Neural cell (in vitro differentiated cells): ENCODE measurements at regions not wholly inside any gene's neighbourhood (a gene's known extent, or its start where the extent isn't known, plus 50 kb on each side); places are given as distances from the start of the nearest gene placed in this dataset.

Source experiments
- H2AFZ ChIP-seq: fragments of 200-600, 300-800 bp; sonication (generic), shearing (Covaris generic); 2 replicates; pipeline ENCODE4 v1.6.0; 2014; ENCODE audit warnings: low read depth, mild to moderate bottlenecking, antibody characterized with exemption, low read length, moderate library complexity
- H3F3A ChIP-seq: fragments of 200-600 bp; shearing (Covaris generic); 2 replicates; pipeline ENCODE4 v1.6.1; 2016; ENCODE audit warnings: mild to moderate bottlenecking, moderate library complexity, mixed read lengths, antibody characterized with exemption, low read length; ENCODE audit not compliant: insufficient read depth, poor library complexity, severe bottlenecking
- H3K27ac ChIP-seq: fragments of 200-600, 300-800 bp; sonication (generic), shearing (Covaris generic); 2 replicates; pipeline ENCODE4 v1.5.1; 2014; ENCODE audit warnings: mild to moderate bottlenecking, low read length, moderate library complexity
- H3K27me3 ChIP-seq: fragments of 300-800, 200-600 bp; sonication (generic), shearing (Covaris generic); 2 replicates; pipeline ENCODE4 v1.6.0; 2014; ENCODE audit warnings: mild to moderate bottlenecking, low read depth, low read length, moderate library complexity; ENCODE audit not compliant: insufficient read depth
- H3K36me3 ChIP-seq: fragments of 300-800, 200-600 bp; sonication (generic), shearing (Covaris generic); 2 replicates; pipeline ENCODE4 v1.5.1; 2014; ENCODE audit warnings: mild to moderate bottlenecking, antibody characterized with exemption, low read length, moderate library complexity; ENCODE audit not compliant: insufficient read depth
- H3K4me2 ChIP-seq: fragments of 300-800, 200-600 bp; sonication (generic), shearing (Covaris generic); 2 replicates; pipeline ENCODE4 v1.6.0; 2014; ENCODE audit warnings: mild to moderate bottlenecking, low read length
- H3K4me3 ChIP-seq: fragments of 300-800, 200-600 bp; sonication (generic), shearing (Covaris generic); 2 replicates; pipeline ENCODE4 v1.5.1; 2014; ENCODE audit warnings: mild to moderate bottlenecking, low read length, moderate library complexity
- H3K79me2 ChIP-seq: fragments of 200-600 bp; shearing (Covaris generic); replicated peaks from 2 replicates; pipeline ENCODE4 v1.6.0; 2014; ENCODE audit warnings: mild to moderate bottlenecking, low read length, moderate library complexity; ENCODE audit not compliant: insufficient read depth
- H3K9ac ChIP-seq: fragments of 300-800, 200-600 bp; sonication (generic), shearing (Covaris generic); 2 replicates; pipeline ENCODE4 v1.6.1; 2016; ENCODE audit warnings: mild to moderate bottlenecking, low read length, mixed read lengths
- H3K9me2 ChIP-seq: fragments of 200-600 bp; shearing (Covaris generic); 2 replicates; pipeline ENCODE4 v1.6.1; 2016; ENCODE audit warnings: mild to moderate bottlenecking, low read length, mixed read lengths; ENCODE audit not compliant: insufficient read depth
- H3K9me3 ChIP-seq: fragments of 200-600, 300-800 bp; sonication (generic), shearing (Covaris generic); 2 replicates; pipeline ENCODE4 v1.6.1; 2016; ENCODE audit warnings: mild to moderate bottlenecking, mixed run types, low read length, moderate library complexity, mixed read lengths
- H4K20me1 ChIP-seq: fragments of 200-600 bp; shearing (Covaris generic); 2 replicates; pipeline ENCODE4 v1.6.1; 2016; ENCODE audit warnings: mild to moderate bottlenecking, mixed run types; ENCODE audit not compliant: insufficient read depth
- EP300 ChIP-seq: fragments of 450-650 bp; conservative IDR thresholded peaks from 2 replicates; pipeline ENCODE4 v1.6.1; 2014; ENCODE audit warnings: antibody characterized with exemption, mild to moderate bottlenecking, moderate library complexity; ENCODE audit not compliant: poor library complexity, severe bottlenecking
- EZH2 ChIP-seq: fragments of 200-600, 300-800 bp; shearing (Covaris generic), sonication (generic); IDR thresholded peaks from 2 replicates; pipeline ENCODE4 v1.6.1; 2014; ENCODE audit warnings: antibody characterized with exemption, low read length, borderline replicate concordance, mild to moderate bottlenecking; ENCODE audit not compliant: insufficient read depth, poor library complexity, severe bottlenecking
- MXI1 ChIP-seq: fragments of 450-650 bp; conservative IDR thresholded peaks from 2 replicates; pipeline ENCODE4 v1.6.1; 2014; ENCODE audit warnings: antibody characterized with exemption, mild to moderate bottlenecking; ENCODE audit not compliant: poor library complexity, severe bottlenecking
- POLR2AphosphoS5 ChIP-seq: IDR thresholded peaks from 2 replicates; pipeline ENCODE4 v1.6.1; 2012
- RAD21 ChIP-seq: fragments of 450-650 bp; conservative IDR thresholded peaks from 2 replicates; pipeline ENCODE4 v1.6.1; 2014; ENCODE audit warnings: antibody characterized with exemption, mild to moderate bottlenecking, moderate library complexity
- SMC3 ChIP-seq: fragments of 450-650 bp; conservative IDR thresholded peaks from 2 replicates; pipeline ENCODE4 v1.6.1; 2014; ENCODE audit warnings: antibody characterized with exemption, mild to moderate bottlenecking, moderate library complexity; ENCODE audit not compliant: poor library complexity
- TAF1 ChIP-seq: IDR thresholded peaks from 2 replicates; pipeline ENCODE4 v1.6.1; 2012; ENCODE audit warnings: low read depth
- TF ChIP-seq, protein P1 (sequence below): IDR thresholded peaks from 2 replicates; pipeline ENCODE4 v1.6.1; 2012; ENCODE audit warnings: borderline replicate concordance
- TF ChIP-seq, protein P2 (sequence below): fragments of 450-650 bp; IDR thresholded peaks from 2 replicates; pipeline ENCODE4 v1.5.1; 2014; ENCODE audit warnings: antibody characterized with exemption, mild to moderate bottlenecking, moderate library complexity; ENCODE audit not compliant: poor library complexity, severe bottlenecking

DNA sequence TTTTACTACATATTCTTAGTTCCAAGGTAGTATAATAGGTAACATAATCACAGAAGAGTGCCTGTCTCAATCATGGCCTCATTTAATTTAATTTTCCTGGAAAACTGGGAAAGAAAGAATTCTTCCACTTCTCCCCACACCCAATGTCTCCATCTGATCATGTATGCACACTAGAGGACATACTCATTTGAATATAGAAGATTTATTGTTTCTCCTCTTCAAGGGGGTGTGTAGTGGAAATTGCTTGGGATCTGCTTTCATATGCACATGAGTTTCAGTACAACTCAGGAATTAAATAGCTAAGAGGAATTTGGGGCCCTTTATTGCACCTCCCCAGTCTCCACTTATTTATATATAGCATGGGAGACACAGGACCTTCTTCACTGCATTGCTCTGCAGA is 285.1 kb downstream of the SH3GL2 start:
- Histone ChIP-seq H3K27ac (no peak overlapping the region), H3K79me2 (no peaks in the 10 kb centered on the region), H3K9me3 (no peaks in the 10 kb centered on the region), H3K27me3 (no peaks in the 10 kb centered on the region), H3K4me3 (no peak overlapping the region), H3K9ac (no peak overlapping the region), H3K4me2 (no peak overlapping the region), H4K20me1 (no peaks in the 10 kb centered on the region), H3K9me2 (no peaks in the 10 kb centered on the region), H3K36me3 (no peaks in the 10 kb centered on the region), H2AFZ (no peak overlapping the region), H3F3A (no peaks in the 10 kb centered on the region)
- TF ChIP-seq, protein P1, sequence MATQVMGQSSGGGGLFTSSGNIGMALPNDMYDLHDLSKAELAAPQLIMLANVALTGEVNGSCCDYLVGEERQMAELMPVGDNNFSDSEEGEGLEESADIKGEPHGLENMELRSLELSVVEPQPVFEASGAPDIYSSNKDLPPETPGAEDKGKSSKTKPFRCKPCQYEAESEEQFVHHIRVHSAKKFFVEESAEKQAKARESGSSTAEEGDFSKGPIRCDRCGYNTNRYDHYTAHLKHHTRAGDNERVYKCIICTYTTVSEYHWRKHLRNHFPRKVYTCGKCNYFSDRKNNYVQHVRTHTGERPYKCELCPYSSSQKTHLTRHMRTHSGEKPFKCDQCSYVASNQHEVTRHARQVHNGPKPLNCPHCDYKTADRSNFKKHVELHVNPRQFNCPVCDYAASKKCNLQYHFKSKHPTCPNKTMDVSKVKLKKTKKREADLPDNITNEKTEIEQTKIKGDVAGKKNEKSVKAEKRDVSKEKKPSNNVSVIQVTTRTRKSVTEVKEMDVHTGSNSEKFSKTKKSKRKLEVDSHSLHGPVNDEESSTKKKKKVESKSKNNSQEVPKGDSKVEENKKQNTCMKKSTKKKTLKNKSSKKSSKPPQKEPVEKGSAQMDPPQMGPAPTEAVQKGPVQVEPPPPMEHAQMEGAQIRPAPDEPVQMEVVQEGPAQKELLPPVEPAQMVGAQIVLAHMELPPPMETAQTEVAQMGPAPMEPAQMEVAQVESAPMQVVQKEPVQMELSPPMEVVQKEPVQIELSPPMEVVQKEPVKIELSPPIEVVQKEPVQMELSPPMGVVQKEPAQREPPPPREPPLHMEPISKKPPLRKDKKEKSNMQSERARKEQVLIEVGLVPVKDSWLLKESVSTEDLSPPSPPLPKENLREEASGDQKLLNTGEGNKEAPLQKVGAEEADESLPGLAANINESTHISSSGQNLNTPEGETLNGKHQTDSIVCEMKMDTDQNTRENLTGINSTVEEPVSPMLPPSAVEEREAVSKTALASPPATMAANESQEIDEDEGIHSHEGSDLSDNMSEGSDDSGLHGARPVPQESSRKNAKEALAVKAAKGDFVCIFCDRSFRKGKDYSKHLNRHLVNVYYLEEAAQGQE: no peak
- TF ChIP-seq, protein P2, sequence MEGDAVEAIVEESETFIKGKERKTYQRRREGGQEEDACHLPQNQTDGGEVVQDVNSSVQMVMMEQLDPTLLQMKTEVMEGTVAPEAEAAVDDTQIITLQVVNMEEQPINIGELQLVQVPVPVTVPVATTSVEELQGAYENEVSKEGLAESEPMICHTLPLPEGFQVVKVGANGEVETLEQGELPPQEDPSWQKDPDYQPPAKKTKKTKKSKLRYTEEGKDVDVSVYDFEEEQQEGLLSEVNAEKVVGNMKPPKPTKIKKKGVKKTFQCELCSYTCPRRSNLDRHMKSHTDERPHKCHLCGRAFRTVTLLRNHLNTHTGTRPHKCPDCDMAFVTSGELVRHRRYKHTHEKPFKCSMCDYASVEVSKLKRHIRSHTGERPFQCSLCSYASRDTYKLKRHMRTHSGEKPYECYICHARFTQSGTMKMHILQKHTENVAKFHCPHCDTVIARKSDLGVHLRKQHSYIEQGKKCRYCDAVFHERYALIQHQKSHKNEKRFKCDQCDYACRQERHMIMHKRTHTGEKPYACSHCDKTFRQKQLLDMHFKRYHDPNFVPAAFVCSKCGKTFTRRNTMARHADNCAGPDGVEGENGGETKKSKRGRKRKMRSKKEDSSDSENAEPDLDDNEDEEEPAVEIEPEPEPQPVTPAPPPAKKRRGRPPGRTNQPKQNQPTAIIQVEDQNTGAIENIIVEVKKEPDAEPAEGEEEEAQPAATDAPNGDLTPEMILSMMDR: no peak
- TF ChIP-seq RAD21 (no peak), MXI1 (no peak), TAF1 (no peak), EP300 (no peak), SMC3 (no peak)

DNA sequence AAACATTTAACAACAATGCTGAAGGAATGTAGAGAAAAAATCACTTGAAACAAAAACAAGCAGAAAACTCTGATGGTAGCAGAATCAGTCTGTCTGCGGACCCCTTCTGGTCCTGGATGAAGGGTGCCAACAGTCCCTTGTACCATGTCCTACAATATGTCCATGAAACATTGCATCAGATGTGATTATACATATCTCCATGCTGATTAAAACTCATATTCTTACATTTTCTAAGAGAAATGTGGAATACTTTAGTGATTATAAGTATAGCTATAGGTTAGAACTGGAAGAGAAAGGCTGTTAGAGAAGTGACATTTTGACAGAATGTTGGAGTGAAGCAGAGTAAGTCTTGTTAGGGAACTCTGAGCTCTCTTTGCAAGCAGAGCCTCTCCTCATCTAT is 286.1 kb downstream of the SH3GL2 start:
- H3K4me3 ChIP-seq: no peak overlapping the region
- H3K27ac ChIP-seq: no peak overlapping the region
- H3K27me3 ChIP-seq: no peaks in the 10 kb centered on the region
- H3K79me2 ChIP-seq: no peaks in the 10 kb centered on the region
- TF ChIP-seq, protein P1: no peak
- TF ChIP-seq RAD21 (no peak), EZH2 (no peak), MXI1 (no peak), TAF1 (no peak), EP300 (no peak), POLR2AphosphoS5 (no peak), SMC3 (no peak)
- TF ChIP-seq, protein P2: no peak
- H3K9ac ChIP-seq: no peak overlapping the region
- no peaks in the 10 kb centered on the region for H3F3A ChIP-seq
- H3K9me2 ChIP-seq: no peaks in the 10 kb centered on the region
- no peaks in the 10 kb centered on the region for H3K36me3 ChIP-seq
- H2AFZ ChIP-seq: no peak overlapping the region
- no peak overlapping the region for H3K4me2 ChIP-seq
- H4K20me1 ChIP-seq: no peaks in the 10 kb centered on the region
- H3K9me3 ChIP-seq: no peaks in the 10 kb centered on the region
